Endothelial cell of umbilical vein (primary cell): ENCODE measurements at regions not wholly inside any gene's neighbourhood (a gene's known extent, or its start where the extent isn't known, plus 50 kb on each side); places are given as distances from the start of the nearest gene placed in this dataset.

Experiments used
- BruUV-seq: library from RNA; stranded (reverse); fragments of 400-500 nt; replicated peaks from 2 replicates; lab custom pipeline; 2021; lab: Mats Ljungman, UMichigan
- CTCF ChIA-PET: fragments of 300-600, 350-600 bp; sonication (Branson Sonifier 250); formaldehyde crosslinking; loops from one replicate; lab custom pipeline; 2021; ENCODE audit warnings: antibody characterized with exemption, inconsistent platforms; lab: Charles Lee
- POLR2A ChIA-PET: fragments of 300-600, 350-600 bp; sonication (Branson Sonifier 250); formaldehyde crosslinking; loops from one replicate; lab custom pipeline; 2021; ENCODE audit warnings: antibody characterized with exemption, inconsistent platforms; lab: Charles Lee
- DNase-seq: peaks from one replicate; pipeline ENCODE4 v3.0.0-alpha.2; 2011; ENCODE audit warnings: low read depth, low spot score
- FAIRE-seq: peaks from 2 replicates; lab custom pipeline; 2011; peaks lifted over from hg19 to GRCh38; lab: Jason Lieb, UNC
- H2AFZ ChIP-seq: 2 replicates; pipeline ENCODE4 v1.6.0; 2012; ENCODE audit warnings: low read depth, low read length, control low read depth, inconsistent platforms
- H3K27ac ChIP-seq: 2 replicates; pipeline ENCODE4 v1.5.1; 2011; ENCODE audit warnings: low read depth, mild to moderate bottlenecking, control low read depth, low read length, moderate library complexity; ENCODE audit not compliant: insufficient read depth
- H3K27me3 ChIP-seq, 2 experiments: 2 replicates each; pipeline versions ENCODE4 v1.6.0 to v1.6.1; 2011; ENCODE audit warnings: low read length in 2 of 2, mixed read lengths in 1 of 2; ENCODE audit not compliant: control insufficient read depth in 2 of 2, insufficient read depth in 2 of 2
- H3K36me3 ChIP-seq, 2 experiments: 2 replicates in 1 of 2; 3 replicates in 1 of 2; pipeline ENCODE4 v1.5.1; 2011; ENCODE audit warnings: low read length in 2 of 2, mild to moderate bottlenecking in 1 of 2, moderate library complexity in 1 of 2; ENCODE audit not compliant: control insufficient read depth in 2 of 2, insufficient read depth in 2 of 2; ENCODE audit errors: extremely low read depth in 1 of 2
- H3K4me1 ChIP-seq: 3 replicates; pipeline ENCODE4 v1.5.1; 2011; ENCODE audit warnings: mild to moderate bottlenecking, low read length; ENCODE audit not compliant: control insufficient read depth, insufficient read depth; ENCODE audit errors: extremely low read depth
- H3K4me2 ChIP-seq: 2 replicates; pipeline ENCODE4 v1.6.1; 2011; ENCODE audit warnings: low read length, control low read depth, mixed read lengths; ENCODE audit not compliant: insufficient read depth
- H3K4me3 ChIP-seq, 3 experiments: fragments of 200-600 bp in 1 of 3; sonication (generic), shearing (Covaris generic) in 1 of 3; replicated peaks in 1 of 3; 2 replicates each; pipeline ENCODE4 v1.5.1; 2011 to 2016; ENCODE audit warnings: control low read depth in 3 of 3, low read length in 3 of 3, mild to moderate bottlenecking in 2 of 3, inconsistent platforms in 1 of 3, low read depth in 1 of 3, moderate library complexity in 1 of 3; ENCODE audit not compliant: insufficient read depth in 1 of 3
- H3K79me2 ChIP-seq: 2 replicates; pipeline ENCODE4 v1.6.0; 2012; ENCODE audit warnings: low read length, inconsistent platforms; ENCODE audit not compliant: control insufficient read depth, insufficient read depth
- H3K9ac ChIP-seq: replicated peaks from 2 replicates; pipeline ENCODE3; 2011; ENCODE audit warnings: low read length, control low read depth; ENCODE audit not compliant: insufficient read depth; ENCODE audit errors: extremely low read depth
- H3K9me1 ChIP-seq: replicated peaks from 3 replicates; pipeline ENCODE4 v1.6.0; 2011; ENCODE audit warnings: mild to moderate bottlenecking, low read length; ENCODE audit not compliant: control insufficient read depth, insufficient read depth; ENCODE audit errors: extremely low read depth
- H3K9me3 ChIP-seq: replicated peaks from 2 replicates; pipeline ENCODE4 v1.5.1; 2012; ENCODE audit warnings: low read length, inconsistent platforms; ENCODE audit not compliant: control insufficient read depth, insufficient read depth
- H4K20me1 ChIP-seq: replicated peaks from 2 replicates; pipeline ENCODE3; 2011; ENCODE audit warnings: mild to moderate bottlenecking, low read length; ENCODE audit not compliant: control insufficient read depth, insufficient read depth; ENCODE audit errors: extremely low read depth
- CTCF ChIP-seq, 2 donors: IDR thresholded peaks; 1 replicate in 1 of 2; 2 replicates in 1 of 2; pipeline ENCODE4 v1.5.1; 2011; ENCODE audit warnings: low read length in 2 of 2, mild to moderate bottlenecking in 2 of 2, moderate library complexity in 2 of 2, control low read depth in 1 of 2, inconsistent platforms in 1 of 2, low read depth in 1 of 2; ENCODE audit not compliant: insufficient read depth in 1 of 2; ENCODE audit errors: extremely low read depth in 1 of 2
- EZH2 ChIP-seq: IDR thresholded peaks from 2 replicates; pipeline ENCODE4 v1.6.1; 2012; ENCODE audit warnings: borderline replicate concordance, low read depth, mild to moderate bottlenecking, moderate library complexity, low read length, inconsistent platforms; ENCODE audit not compliant: severe bottlenecking
- FOS ChIP-seq: IDR thresholded peaks from 2 replicates; pipeline ENCODE4 v1.6.1; 2011; ENCODE audit warnings: mild to moderate bottlenecking, low read length, moderate library complexity, borderline replicate concordance; ENCODE audit not compliant: insufficient read depth
- GATA2 ChIP-seq: IDR thresholded peaks from 2 replicates; pipeline ENCODE4 v1.7.0; 2011; ENCODE audit warnings: low read depth, mild to moderate bottlenecking, moderate library complexity, mixed read lengths, low read length; ENCODE audit not compliant: insufficient read length, insufficient read depth
- JUN ChIP-seq: IDR thresholded peaks from 2 replicates; pipeline ENCODE4 v1.6.1; 2011; ENCODE audit warnings: borderline replicate concordance, low read depth; ENCODE audit not compliant: insufficient read length, insufficient read depth
- MYC ChIP-seq: IDR thresholded peaks from one replicate; pipeline ENCODE4 v1.6.1; 2011; ENCODE audit warnings: mild to moderate bottlenecking, low read depth, low read length
- POLR2AphosphoS5 ChIP-seq: IDR thresholded peaks from 2 replicates; pipeline ENCODE4 v1.6.1; 2012; ENCODE audit warnings: low read depth, mild to moderate bottlenecking, control low read depth, low read length, moderate library complexity; ENCODE audit not compliant: insufficient read depth
- dilution Hi-C: fragments of 300-500 bp; cut with MboI; formaldehyde crosslinking; loops from one replicate; pipeline ENCODE4 v1.15.0; 2019; ENCODE audit warnings: low sequenced_read_pairs; ENCODE audit not compliant: extremely low pct_ligation_motif_present
- intact Hi-C: fragments of 100-400 bp; cut with micrococcal nuclease; formaldehyde crosslinking; loops from one replicate; pipeline ENCODE4 v1.10.0; 2022
- TF ChIP-seq, protein P1 (sequence below): IDR thresholded peaks from 2 replicates; pipeline ENCODE4 v1.6.1; 2011; ENCODE audit not compliant: insufficient read depth, insufficient read length

- ChIA-PET POLR2A (no interaction called here), CTCF (no interaction called here)
- H3K36me3 ChIP-seq = no peaks in the 10 kb centered on the region
- H3K79me2 ChIP-seq = no peaks in the 10 kb centered on the region
- H4K20me1 ChIP-seq = no peaks in the 10 kb centered on the region
- no peak overlapping the region for H3K27ac ChIP-seq
- no peaks in the 10 kb centered on the region for H3K9me1 ChIP-seq
- intact Hi-C loops (no loop called here), dilution Hi-C loops (no loop called here)
- H3K9ac ChIP-seq = no peak overlapping the region
- no TSS peak for BruUV-seq
- no peak overlapping the region for H3K4me3 ChIP-seq
- no peaks in the 10 kb centered on the region for H3K9me3 ChIP-seq
- H2AFZ ChIP-seq = no peak overlapping the region
- FAIRE-seq (no peak), DNase-seq (no peak)
- no peaks in the 10 kb centered on the region for H3K27me3 ChIP-seq
- H3K4me1 ChIP-seq = peaks cover 35% of the 10 kb centered on the region
- TF ChIP-seq GATA2 (no peak), MYC (no peak), FOS (no peak), CTCF (IDR thresholded peaks at IDR 0.05; ENCODE audit: extremely low read depth in 1 of 2, insufficient read depth in 1 of 2, low read depth in 1 of 2, low read length in 2 of 2) (no peak), POLR2AphosphoS5 (no peak), JUN (no peak), EZH2 (no peak)
- TF ChIP-seq, protein P1, sequence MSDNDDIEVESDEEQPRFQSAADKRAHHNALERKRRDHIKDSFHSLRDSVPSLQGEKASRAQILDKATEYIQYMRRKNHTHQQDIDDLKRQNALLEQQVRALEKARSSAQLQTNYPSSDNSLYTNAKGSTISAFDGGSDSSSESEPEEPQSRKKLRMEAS = no peak
- H3K4me2 ChIP-seq = no peak overlapping the region
Measured at GRCh38 chr22:27507935-27508526, 293.5 kb downstream of the MN1 start.
